LNCAP (cell line): ENCODE measurements at regions not wholly inside any gene's neighbourhood (a gene's known extent, or its start where the extent isn't known, plus 50 kb on each side); places are given as distances from the start of the nearest gene placed in this dataset.

Experiments used
- TF ChIP-seq, protein P1 (sequence below): fragments of 450-650 bp; IDR thresholded peaks from 2 replicates; pipeline ENCODE4 v1.5.1; 2017; ENCODE audit warnings: mild to moderate bottlenecking

DNA sequence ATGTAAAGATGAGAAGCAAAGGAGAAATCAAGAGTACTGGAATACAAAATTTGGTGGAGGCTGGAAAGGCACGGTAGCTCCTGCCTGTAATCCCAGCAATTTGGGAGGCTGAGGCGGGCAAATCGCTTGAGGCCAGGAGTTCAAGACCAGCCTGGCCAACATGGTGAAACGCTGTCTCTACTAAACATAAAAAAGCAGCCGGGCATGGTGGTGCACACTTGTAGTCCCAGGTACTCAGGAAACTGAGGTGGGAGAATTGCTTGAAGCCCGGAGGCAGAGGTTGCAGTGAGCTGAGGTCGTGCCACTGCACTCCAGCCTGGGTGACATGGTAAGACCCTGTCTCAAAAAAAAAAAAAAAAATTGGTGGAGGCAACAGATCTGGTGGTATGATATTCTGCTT, 1086.0 kb downstream of the NLGN4X start:
- TF ChIP-seq, protein P1, sequence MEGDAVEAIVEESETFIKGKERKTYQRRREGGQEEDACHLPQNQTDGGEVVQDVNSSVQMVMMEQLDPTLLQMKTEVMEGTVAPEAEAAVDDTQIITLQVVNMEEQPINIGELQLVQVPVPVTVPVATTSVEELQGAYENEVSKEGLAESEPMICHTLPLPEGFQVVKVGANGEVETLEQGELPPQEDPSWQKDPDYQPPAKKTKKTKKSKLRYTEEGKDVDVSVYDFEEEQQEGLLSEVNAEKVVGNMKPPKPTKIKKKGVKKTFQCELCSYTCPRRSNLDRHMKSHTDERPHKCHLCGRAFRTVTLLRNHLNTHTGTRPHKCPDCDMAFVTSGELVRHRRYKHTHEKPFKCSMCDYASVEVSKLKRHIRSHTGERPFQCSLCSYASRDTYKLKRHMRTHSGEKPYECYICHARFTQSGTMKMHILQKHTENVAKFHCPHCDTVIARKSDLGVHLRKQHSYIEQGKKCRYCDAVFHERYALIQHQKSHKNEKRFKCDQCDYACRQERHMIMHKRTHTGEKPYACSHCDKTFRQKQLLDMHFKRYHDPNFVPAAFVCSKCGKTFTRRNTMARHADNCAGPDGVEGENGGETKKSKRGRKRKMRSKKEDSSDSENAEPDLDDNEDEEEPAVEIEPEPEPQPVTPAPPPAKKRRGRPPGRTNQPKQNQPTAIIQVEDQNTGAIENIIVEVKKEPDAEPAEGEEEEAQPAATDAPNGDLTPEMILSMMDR: no peak

GRCh38 chrX:5122181-5122678, 1106.4 kb downstream of the NLGN4X start:
- TF ChIP-seq, protein P1: no peak

GRCh38 chrX:5117816-5118215, 1110.9 kb downstream of the NLGN4X start:
- TF ChIP-seq, protein P1: no peak

- TF ChIP-seq, protein P1: peak; percentile 21; the same call in 1 of the 2 replicates
Observed at GRCh38 chrX:5113128-5113527, 1115.5 kb downstream of the NLGN4X start.

- TF ChIP-seq, protein P1: no peak
Observed at GRCh38 chrX:5100004-5100403, 1128.7 kb downstream of the NLGN4X start.

DNA sequence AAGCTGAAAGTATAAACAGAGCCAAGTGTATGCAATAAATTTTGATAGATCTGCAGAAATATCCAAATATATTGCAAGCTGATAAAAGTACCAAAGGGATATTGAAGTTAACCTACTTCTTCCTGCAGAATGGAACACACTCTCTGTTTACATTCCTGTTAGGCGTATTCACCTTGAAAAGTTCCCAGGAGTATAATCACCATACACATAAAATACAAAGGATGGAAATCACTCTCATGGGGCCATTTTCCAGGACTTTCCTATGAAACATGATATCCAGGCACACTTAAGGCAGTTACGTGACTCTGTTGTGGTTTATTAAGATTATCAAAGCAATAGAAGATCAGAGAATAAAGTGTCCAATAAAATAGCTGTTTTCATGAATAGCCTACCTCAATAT, 1142.3 kb downstream of the NLGN4X start:
- TF ChIP-seq, protein P1: no peak

- TF ChIP-seq, protein P1: no peak
Observed at GRCh38 chrX:5084279-5084678, 1144.4 kb downstream of the NLGN4X start.

DNA sequence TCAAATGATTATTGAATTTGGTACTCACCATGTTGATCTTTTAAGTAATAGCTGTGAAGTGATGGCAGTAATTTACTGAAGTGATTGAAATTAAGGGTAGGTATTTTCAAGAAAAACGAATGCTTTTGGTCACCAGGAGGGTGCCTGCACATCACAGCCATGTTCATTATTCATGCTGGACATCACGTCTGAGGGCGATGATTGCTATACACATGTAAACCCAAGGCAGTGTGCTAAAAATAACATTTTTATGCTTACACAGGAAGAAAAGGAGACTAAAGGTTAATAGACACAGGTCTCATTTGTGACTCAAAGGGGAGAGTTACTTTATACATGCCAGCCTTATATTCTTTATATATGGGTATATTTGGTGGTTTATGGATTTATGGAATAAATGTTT, 1146.0 kb downstream of the NLGN4X start:
- TF ChIP-seq, protein P1: no peak
